Suprapubic skin (tissue), 4 donors: ENCODE measurements at regions not wholly inside any gene's neighbourhood (a gene's known extent, or its start where the extent isn't known, plus 50 kb on each side); places are given as distances from the start of the nearest gene placed in this dataset.
"Not testable (repeated sequence)": the region's sequence is repeated elsewhere in the genome, so short reads cannot be mapped to it uniquely, and the experiment has no call there.

Experiments used
- CTCF ChIP-seq, 2 donors: fragments of 200-600 bp in 1 of 2; fragments of 450-650 bp in 1 of 2; sonication (generic) in 1 of 2; IDR thresholded peaks; one replicate each; pipeline ENCODE4 v1.5.1; 2016 to 2019; ENCODE audit warnings: antibody characterized with exemption in 2 of 2, mild to moderate bottlenecking in 1 of 2, moderate library complexity in 1 of 2
- POLR2A ChIP-seq, 2 donors: fragments of 450-650 bp; IDR thresholded peaks; one replicate each; pipeline ENCODE4 v1.6.1; 2017; ENCODE audit warnings: antibody characterized with exemption in 2 of 2, mild to moderate bottlenecking in 2 of 2, moderate library complexity in 2 of 2
- POLR2AphosphoS5 ChIP-seq, 3 donors: sonication (generic); formaldehyde crosslinking; IDR thresholded peaks; one replicate each; pipeline ENCODE4 v1.6.1; 2017; ENCODE audit warnings: antibody characterized with exemption in 3 of 3

- not testable (repeated sequence) for TF ChIP-seq POLR2A, CTCF, POLR2AphosphoS5 (IDR thresholded peaks at IDR 0.05)
Observed at GRCh38 chrX:95549552-95549951, 1135.1 kb upstream of the DIAPH2 start.
